WTC11 (cell line): ENCODE measurements at regions not wholly inside any gene's neighbourhood (a gene's known extent, or its start where the extent isn't known, plus 50 kb on each side); places are given as distances from the start of the nearest gene placed in this dataset.

Experiments
- CBFB ChIP-seq: sonication (generic); formaldehyde crosslinking; IDR thresholded peaks from 2 replicates; pipeline ENCODE4 v1.8.1; 2022; ENCODE audit warnings: mild to moderate bottlenecking, low read depth, missing genetic modification reagents
- CTCF ChIP-seq: fragments of 200-600 bp; IDR thresholded peaks from 2 replicates; pipeline ENCODE4 v1.8.0; 2022; ENCODE audit warnings: antibody characterized with exemption
- ESRRA ChIP-seq: sonication (generic); formaldehyde crosslinking; IDR thresholded peaks from 2 replicates; pipeline ENCODE4 v1.8.1; 2022; ENCODE audit warnings: mild to moderate bottlenecking, missing genetic modification reagents, borderline replicate concordance
- NR1H2 ChIP-seq: sonication (generic); formaldehyde crosslinking; IDR thresholded peaks from 2 replicates; pipeline ENCODE4 v1.9.0; 2021; ENCODE audit warnings: mild to moderate bottlenecking, moderate library complexity, missing genetic modification reagents
- ZBTB43 ChIP-seq: sonication (generic); formaldehyde crosslinking; IDR thresholded peaks from 2 replicates; pipeline ENCODE4 v1.8.1; 2023; ENCODE audit warnings: mild to moderate bottlenecking, missing genetic modification reagents

- no peak for TF ChIP-seq NR1H2
- no peak for TF ChIP-seq ZBTB43 (CRISPR knock-in tag)
- no peak for TF ChIP-seq CTCF
- TF ChIP-seq CBFB (CRISPR knock-in tag) = no peak
- no peak for TF ChIP-seq ESRRA (CRISPR knock-in tag)
Measured at GRCh38 chr5:72662936-72663335, 153.5 kb upstream of the TNPO1 start.
